HG02884 (cell line): ENCODE measurements at regions not wholly inside any gene's neighbourhood (a gene's known extent, or its start where the extent isn't known, plus 50 kb on each side); places are given as distances from the start of the nearest gene placed in this dataset.

Experiments used
- ATAC-seq: cut with Tn5 transposase; IDR thresholded peaks from one replicate; pipeline ENCODE4 v1.9.1; 2021; ENCODE audit warnings: mild to moderate bottlenecking, moderate library complexity; ENCODE audit not compliant: unreplicated experiment

- no peak for ATAC-seq
Measured at GRCh38 chr11:93248602-93249001, 50.8 kb upstream of the SLC36A4 start.

DNA sequence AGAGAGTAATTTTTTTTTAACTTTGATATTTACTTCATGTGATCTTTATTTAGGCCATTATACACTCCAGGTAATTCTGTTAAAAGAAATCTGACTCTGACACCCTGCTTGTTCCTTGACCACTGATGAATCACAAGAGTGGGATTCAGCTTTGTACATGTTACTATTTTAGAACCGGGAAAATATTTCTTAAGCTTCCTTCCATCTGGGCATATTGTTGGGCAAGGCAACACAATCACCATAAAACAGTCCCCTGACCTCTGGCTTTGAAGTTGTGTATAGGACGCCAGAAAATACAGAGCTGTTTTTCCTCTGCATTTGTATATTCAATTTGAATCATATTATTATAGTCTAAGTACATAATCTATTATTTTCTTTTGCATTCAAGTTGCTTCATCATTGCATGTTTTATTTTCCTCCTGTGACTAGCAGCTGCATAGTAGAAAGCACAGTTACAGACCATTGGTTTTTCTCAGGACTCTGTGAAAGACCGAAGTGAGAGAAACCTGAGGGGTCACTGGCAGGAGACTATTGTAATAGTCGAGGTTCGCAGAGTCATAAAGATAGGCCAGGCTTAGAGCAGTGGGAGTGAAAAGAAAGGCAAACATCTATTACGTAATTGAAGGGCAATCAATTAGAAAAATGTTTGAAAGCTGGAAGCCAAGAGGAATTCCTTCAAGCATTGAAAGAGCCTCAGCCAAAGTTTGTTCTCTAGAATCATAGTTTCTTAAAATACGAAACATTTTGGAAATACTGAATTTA is 51.8 kb upstream of the SLC36A4 start:
- no peak for ATAC-seq

DNA sequence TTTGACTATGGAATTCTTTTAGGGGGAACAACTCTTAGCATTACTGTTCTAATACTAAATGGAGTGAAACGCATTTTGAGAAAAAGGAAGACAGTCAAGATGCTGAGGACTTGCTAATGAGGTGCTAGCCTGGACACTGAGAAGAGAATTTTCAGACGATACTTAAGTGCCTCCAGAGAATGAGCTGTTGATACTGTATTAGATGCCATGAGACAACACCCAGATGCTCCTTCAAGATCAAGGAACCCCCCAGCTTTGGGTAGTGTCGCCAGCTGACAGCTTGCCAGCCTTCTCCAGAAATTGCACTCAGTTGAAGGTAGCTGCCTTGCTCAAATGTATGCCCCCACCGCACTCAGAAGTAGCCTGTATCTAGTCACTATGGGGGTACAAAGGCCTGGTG is 52.5 kb upstream of the SLC36A4 start:
- no peak for ATAC-seq

DNA sequence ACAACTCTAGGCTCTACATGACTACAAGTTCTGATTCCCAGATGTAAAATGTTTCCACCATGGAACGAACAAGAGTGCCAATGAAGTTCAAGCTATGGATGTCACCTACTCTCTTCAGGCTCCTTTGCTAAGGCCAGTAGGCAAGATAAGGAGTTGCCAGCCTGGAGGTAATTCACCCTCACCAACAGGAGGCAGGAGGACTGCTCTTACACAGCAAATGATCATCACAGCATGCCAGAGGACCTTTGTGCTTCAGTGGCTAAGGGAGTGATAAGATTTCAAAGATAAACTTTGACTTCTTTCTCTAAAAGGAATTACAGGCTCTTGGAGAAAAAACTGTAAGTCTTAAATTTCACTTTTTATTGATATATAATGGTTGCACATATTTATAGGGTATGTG is 54.1 kb upstream of the SLC36A4 start:
- no peak for ATAC-seq

GRCh38 chr11:93253111-93253510 is 55.3 kb upstream of the SLC36A4 start:
- ATAC-seq: no peak

DNA sequence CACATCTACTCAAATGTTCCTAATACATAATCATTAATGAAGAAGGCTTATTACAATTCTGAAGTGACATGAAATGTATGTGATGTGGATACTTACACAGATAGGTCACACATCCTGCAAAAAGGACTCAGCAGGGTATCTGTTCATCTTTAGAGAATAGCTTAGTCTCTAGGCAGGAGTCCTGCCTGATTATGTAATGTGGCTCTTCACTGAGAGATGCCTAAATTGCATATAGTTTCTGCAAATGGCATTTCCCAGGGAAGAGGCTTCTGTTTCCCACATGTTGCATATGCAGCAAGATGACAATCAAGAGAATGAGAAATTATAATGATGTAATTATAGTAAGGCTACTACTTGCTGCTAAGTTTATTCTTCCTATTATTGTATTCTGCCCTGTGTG is 58.8 kb upstream of the SLC36A4 start:
- no peak for ATAC-seq

- ATAC-seq: no peak
Measured at GRCh38 chr11:93267383-93267782, 63.2 kb upstream of the DEUP1 start.

- no peak for ATAC-seq
Measured at GRCh38 chr11:93268287-93269040, 62.1 kb upstream of the DEUP1 start.

- ATAC-seq: no peak
Measured at GRCh38 chr11:93271596-93271995, 58.9 kb upstream of the DEUP1 start.

DNA sequence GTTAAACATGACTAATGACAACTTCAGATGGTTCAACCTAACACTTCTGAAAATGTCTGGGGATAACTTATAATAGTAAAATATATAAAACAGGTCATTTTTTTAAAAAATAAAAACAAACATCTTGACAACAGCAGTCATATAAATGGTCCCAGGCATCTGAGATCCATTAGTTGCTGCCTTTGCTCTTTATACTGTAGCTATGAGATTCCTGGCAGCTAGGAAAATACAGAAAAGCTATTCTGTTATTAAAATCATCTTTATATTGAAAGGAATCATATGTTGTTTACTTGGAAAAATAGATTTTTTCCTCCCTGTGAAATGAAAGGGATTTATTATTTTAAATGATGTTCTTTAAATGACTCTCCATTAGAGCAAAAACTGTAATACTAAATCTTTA is 55.7 kb upstream of the DEUP1 start:
- no peak for ATAC-seq

- no peak for ATAC-seq
Measured at GRCh38 chr11:93278976-93279375, 51.6 kb upstream of the DEUP1 start.

- peak; percentile 90 for ATAC-seq
Measured at GRCh38 chr11:93279851-93280347, 50.6 kb upstream of the DEUP1 start.
